MM.1S (cell line): ENCODE measurements at regions not wholly inside any gene's neighbourhood (a gene's known extent, or its start where the extent isn't known, plus 50 kb on each side); places are given as distances from the start of the nearest gene placed in this dataset.

ENCODE experiments used
- DNase-seq: peaks from one replicate; pipeline ENCODE4 v3.0.0-alpha.2; 2015
- H2AFZ ChIP-seq: fragments of 300-600 bp; sonication (generic); 2 replicates; pipeline ENCODE4 v1.6.0; 2016; ENCODE audit warnings: antibody characterized with exemption, low read length
- H3F3A ChIP-seq: fragments of 300-600 bp; sonication (generic); 2 replicates; pipeline ENCODE4 v1.6.1; 2016; ENCODE audit warnings: mild to moderate bottlenecking, antibody characterized with exemption, low read length, moderate library complexity, mixed read lengths; ENCODE audit not compliant: insufficient read depth
- H3K27ac ChIP-seq: fragments of 300-600 bp; sonication (generic); 2 replicates; pipeline ENCODE4 v1.5.1; 2016; ENCODE audit warnings: mild to moderate bottlenecking, low read length
- H3K27me3 ChIP-seq: fragments of 300-600 bp; sonication (generic); replicated peaks from 2 replicates; pipeline ENCODE4 v1.6.0; 2016; ENCODE audit warnings: low read length; ENCODE audit not compliant: insufficient read depth
- H3K36me3 ChIP-seq: fragments of 300-600 bp; sonication (generic); replicated peaks from 2 replicates; pipeline ENCODE4 v1.6.1; 2016; ENCODE audit warnings: mild to moderate bottlenecking, low read length, mixed read lengths; ENCODE audit not compliant: insufficient read depth
- H3K4me1 ChIP-seq: fragments of 300-600 bp; sonication (generic); 2 replicates; pipeline ENCODE4 v1.6.1; 2016; ENCODE audit warnings: low read length, mixed read lengths
- H3K4me2 ChIP-seq: fragments of 300-600 bp; sonication (generic); 2 replicates; pipeline ENCODE4 v1.6.0; 2016; ENCODE audit warnings: low read depth, low read length
- H3K4me3 ChIP-seq: fragments of 300-600 bp; sonication (generic); 2 replicates; pipeline ENCODE4 v1.5.1; 2016; ENCODE audit warnings: low read length, mixed read lengths
- H3K79me2 ChIP-seq: fragments of 300-600 bp; sonication (generic); 2 replicates; pipeline ENCODE4 v1.6.1; 2016; ENCODE audit warnings: mixed run types, low read length, mixed read lengths
- H3K9ac ChIP-seq: fragments of 300-600 bp; sonication (generic); 2 replicates; pipeline ENCODE4 v1.6.1; 2016; ENCODE audit warnings: low read length, mixed read lengths
- H3K9me2 ChIP-seq: fragments of 300-600 bp; sonication (generic); replicated peaks from 2 replicates; pipeline ENCODE4 v1.6.1; 2016; ENCODE audit warnings: mild to moderate bottlenecking, low read length, mixed read lengths; ENCODE audit not compliant: insufficient read depth
- H3K9me3 ChIP-seq: fragments of 300-600 bp; sonication (generic); replicated peaks from 2 replicates; pipeline ENCODE4 v1.6.1; 2016; ENCODE audit warnings: mild to moderate bottlenecking, low read length, mixed read lengths; ENCODE audit not compliant: insufficient read depth
- H4K20me1 ChIP-seq: fragments of 300-600 bp; sonication (generic); 2 replicates; pipeline ENCODE4 v1.6.1; 2016; ENCODE audit warnings: mild to moderate bottlenecking, low read length, moderate library complexity, mixed read lengths; ENCODE audit not compliant: insufficient read depth
- EZH2 ChIP-seq: fragments of 300-600 bp; sonication (generic); optimal IDR thresholded peaks from 2 replicates; pipeline ENCODE3; 2017; ENCODE audit warnings: low read depth, mild to moderate bottlenecking, antibody characterized with exemption, low read length, mixed read lengths
- EZH2phosphoT487 ChIP-seq: fragments of 300-600 bp; sonication (generic); IDR thresholded peaks from 2 replicates; pipeline ENCODE4 v1.6.1; 2018; ENCODE audit warnings: antibody characterized with exemption, low read length
- TF ChIP-seq, protein P1 (sequence below): fragments of 300-600 bp; sonication (generic); IDR thresholded peaks from 2 replicates; pipeline ENCODE4 v1.5.1; 2016; ENCODE audit warnings: antibody characterized with exemption, low read length, mixed read lengths

DNA sequence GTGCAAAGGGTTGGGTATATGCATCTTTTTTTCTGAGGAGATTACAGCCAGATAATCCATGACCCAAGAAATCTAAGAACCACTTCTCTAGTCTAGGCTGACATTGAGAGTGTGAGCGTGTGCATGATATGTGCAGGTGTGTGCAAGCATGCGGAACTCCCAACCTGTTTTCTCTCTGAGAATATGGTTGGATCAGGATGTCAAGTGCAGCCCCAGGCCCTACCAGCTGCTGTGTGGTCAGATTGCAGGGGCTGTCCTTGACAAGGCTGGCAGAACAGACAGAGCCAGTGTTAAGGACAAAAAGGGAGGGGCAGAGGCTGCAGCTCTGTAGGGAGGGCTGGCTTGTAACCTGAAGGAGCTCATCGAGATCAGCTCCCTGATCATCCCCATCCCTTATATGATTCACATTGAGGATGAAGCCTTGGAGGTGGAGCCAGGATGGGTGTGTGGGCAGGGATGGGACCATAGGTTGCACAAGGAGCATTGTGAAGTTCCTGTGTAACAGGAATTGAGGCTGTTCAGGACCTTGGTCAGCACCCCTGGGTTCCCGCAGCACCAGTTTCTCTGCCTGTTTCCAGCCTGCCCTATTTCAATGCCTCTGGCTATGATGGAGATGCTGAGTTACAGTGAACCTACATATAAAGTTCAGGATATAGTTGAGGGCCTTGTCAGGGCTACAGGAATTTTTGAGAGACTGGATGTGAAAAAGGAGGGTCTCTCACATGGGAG is 52.6 kb upstream of the ARAP3 start:
- H3K4me2 ChIP-seq, result no peak overlapping the region
- H3F3A ChIP-seq, result no peaks in the 10 kb centered on the region
- H3K27ac ChIP-seq, result no peak overlapping the region
- H3K4me1 ChIP-seq, result no peaks in the 10 kb centered on the region
- H3K4me3 ChIP-seq, result no peak overlapping the region
- H3K79me2 ChIP-seq, result no peaks in the 10 kb centered on the region
- peak; percentile 51 for DNase-seq
- H3K27me3 ChIP-seq, result peaks cover 9% of the 10 kb centered on the region
- H3K9me3 ChIP-seq, result no peaks in the 10 kb centered on the region
- H2AFZ ChIP-seq, result no peak overlapping the region
- no peaks in the 10 kb centered on the region for H3K36me3 ChIP-seq
- no peaks in the 10 kb centered on the region for H3K9me2 ChIP-seq
- H4K20me1 ChIP-seq, result no peaks in the 10 kb centered on the region
- no peak overlapping the region for H3K9ac ChIP-seq
- TF ChIP-seq EZH2phosphoT487, result no peak
- TF ChIP-seq, protein P1, sequence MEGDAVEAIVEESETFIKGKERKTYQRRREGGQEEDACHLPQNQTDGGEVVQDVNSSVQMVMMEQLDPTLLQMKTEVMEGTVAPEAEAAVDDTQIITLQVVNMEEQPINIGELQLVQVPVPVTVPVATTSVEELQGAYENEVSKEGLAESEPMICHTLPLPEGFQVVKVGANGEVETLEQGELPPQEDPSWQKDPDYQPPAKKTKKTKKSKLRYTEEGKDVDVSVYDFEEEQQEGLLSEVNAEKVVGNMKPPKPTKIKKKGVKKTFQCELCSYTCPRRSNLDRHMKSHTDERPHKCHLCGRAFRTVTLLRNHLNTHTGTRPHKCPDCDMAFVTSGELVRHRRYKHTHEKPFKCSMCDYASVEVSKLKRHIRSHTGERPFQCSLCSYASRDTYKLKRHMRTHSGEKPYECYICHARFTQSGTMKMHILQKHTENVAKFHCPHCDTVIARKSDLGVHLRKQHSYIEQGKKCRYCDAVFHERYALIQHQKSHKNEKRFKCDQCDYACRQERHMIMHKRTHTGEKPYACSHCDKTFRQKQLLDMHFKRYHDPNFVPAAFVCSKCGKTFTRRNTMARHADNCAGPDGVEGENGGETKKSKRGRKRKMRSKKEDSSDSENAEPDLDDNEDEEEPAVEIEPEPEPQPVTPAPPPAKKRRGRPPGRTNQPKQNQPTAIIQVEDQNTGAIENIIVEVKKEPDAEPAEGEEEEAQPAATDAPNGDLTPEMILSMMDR, result no peak
- no peak for TF ChIP-seq EZH2

DNA sequence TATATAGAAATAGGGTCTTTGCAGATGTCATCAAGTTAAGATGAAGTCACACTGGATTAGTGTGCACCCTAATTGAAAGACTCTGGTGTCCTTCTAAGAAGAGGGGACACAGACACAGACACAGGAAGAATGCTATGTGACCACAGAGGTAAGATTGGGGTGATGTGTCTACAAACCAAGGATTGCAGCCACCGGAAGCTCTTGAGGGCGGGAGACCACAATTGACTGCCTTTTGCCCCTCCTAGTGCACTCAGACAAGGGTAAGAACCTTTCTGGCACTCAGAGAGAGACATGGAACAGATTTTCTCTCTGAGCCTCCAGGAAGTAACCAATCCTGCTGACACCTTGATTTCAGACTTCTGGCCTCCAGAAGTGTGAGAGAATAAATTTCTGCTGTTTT is 51.2 kb upstream of the ARAP3 start:
- H3K4me3 ChIP-seq, result no peak overlapping the region
- H3K4me1 ChIP-seq, result no peaks in the 10 kb centered on the region
- H3F3A ChIP-seq, result no peaks in the 10 kb centered on the region
- H2AFZ ChIP-seq, result no peak overlapping the region
- H3K79me2 ChIP-seq, result no peaks in the 10 kb centered on the region
- H3K9ac ChIP-seq, result no peak overlapping the region
- no peaks in the 10 kb centered on the region for H4K20me1 ChIP-seq
- no peaks in the 10 kb centered on the region for H3K36me3 ChIP-seq
- H3K9me3 ChIP-seq, result no peaks in the 10 kb centered on the region
- H3K4me2 ChIP-seq, result no peak overlapping the region
- TF ChIP-seq, protein P1, result no peak
- TF ChIP-seq EZH2 (no peak), EZH2phosphoT487 (no peak)
- no peak for DNase-seq
- no peaks in the 10 kb centered on the region for H3K9me2 ChIP-seq
- peaks cover 9% of the 10 kb centered on the region for H3K27me3 ChIP-seq
- H3K27ac ChIP-seq, result no peak overlapping the region

DNA sequence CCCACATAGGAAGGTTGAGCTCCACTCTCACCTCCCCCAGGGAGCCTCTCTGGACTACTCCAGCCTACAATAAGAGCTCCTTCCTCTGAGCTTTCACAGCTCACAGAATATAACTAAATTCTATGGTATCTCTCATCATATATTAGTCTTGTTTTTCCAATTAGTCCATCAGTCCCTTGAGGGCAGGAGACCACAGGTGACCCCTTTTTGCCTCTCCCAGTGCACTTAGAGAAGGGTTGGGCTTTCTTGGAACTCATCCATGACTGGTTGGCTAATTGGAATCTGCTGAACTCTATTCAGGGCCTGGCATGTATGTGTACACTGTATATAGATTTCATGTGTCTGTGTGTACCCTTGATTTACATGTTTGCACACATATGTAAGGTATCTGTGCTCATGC is 50.4 kb upstream of the ARAP3 start:
- TF ChIP-seq, protein P1, result no peak
- TF ChIP-seq EZH2phosphoT487, result no peak
- TF ChIP-seq EZH2, result no peak
- Histone ChIP-seq H4K20me1 (no peaks in the 10 kb centered on the region), H3K4me2 (no peak overlapping the region), H3K4me1 (no peaks in the 10 kb centered on the region), H3K9ac (no peak overlapping the region), H3K79me2 (no peaks in the 10 kb centered on the region), H3K9me2 (no peaks in the 10 kb centered on the region), H3K27me3 (peaks cover under 1% of the 10 kb centered on the region), H2AFZ (no peak overlapping the region), H3K9me3 (no peaks in the 10 kb centered on the region), H3K36me3 (no peaks in the 10 kb centered on the region), H3F3A (no peaks in the 10 kb centered on the region), H3K4me3 (no peak overlapping the region), H3K27ac (no peak overlapping the region)
- no peak for DNase-seq
